WERI-Rb-1 (cell line): ENCODE measurements at regions not wholly inside any gene's neighbourhood (a gene's known extent, or its start where the extent isn't known, plus 50 kb on each side); places are given as distances from the start of the nearest gene placed in this dataset.

Experiments used
- DNase-seq: peaks from one replicate; pipeline ENCODE4 v3.0.0-alpha.2; 2020
- H3K27ac ChIP-seq: fragments of 250-450 bp; sonication (Bioruptor Pico); 2 replicates; pipeline ENCODE4 v1.5.1; 2020; ENCODE audit warnings: mild to moderate bottlenecking, moderate library complexity
- H3K27me3 ChIP-seq: fragments of 250-450 bp; sonication (Bioruptor Pico); 2 replicates; pipeline ENCODE4 v1.5.1; 2021; ENCODE audit warnings: mild to moderate bottlenecking, low read depth, moderate library complexity; ENCODE audit not compliant: insufficient read depth, severe bottlenecking
- H3K36me3 ChIP-seq: fragments of 250-450 bp; sonication (Bioruptor Pico); 2 replicates; pipeline ENCODE4 v1.5.1; 2020; ENCODE audit warnings: mild to moderate bottlenecking, moderate library complexity
- H3K4me3 ChIP-seq: 2 replicates; pipeline ENCODE4 v1.5.1; 2011; ENCODE audit warnings: low read depth, mild to moderate bottlenecking, control low read depth, low read length
- H3K9me3 ChIP-seq: fragments of 250-450 bp; sonication (Bioruptor Pico); 2 replicates; pipeline ENCODE4 v1.5.1; 2021; ENCODE audit warnings: mild to moderate bottlenecking, moderate library complexity; ENCODE audit not compliant: severe bottlenecking
- CTCF ChIP-seq: IDR thresholded peaks from 2 replicates; pipeline ENCODE4 v1.5.1; 2011; ENCODE audit warnings: low read depth, mild to moderate bottlenecking, control low read depth, inconsistent platforms, low read length

- DNase-seq = no peak
- Histone ChIP-seq H3K27ac (no peak overlapping the region), H3K27me3 (no peaks in the 10 kb centered on the region), H3K9me3 (no peaks in the 10 kb centered on the region), H3K4me3 (no peak overlapping the region), H3K36me3 (no peaks in the 10 kb centered on the region)
- TF ChIP-seq CTCF = no peak
Measured at GRCh38 chr5:85671223-85671970, 946.3 kb upstream of the COX7C start.

GRCh38 chr5:85681871-85682270, 935.9 kb upstream of the COX7C start:
- Histone ChIP-seq H3K9me3 (no peaks in the 10 kb centered on the region), H3K27me3 (no peaks in the 10 kb centered on the region), H3K4me3 (no peak overlapping the region), H3K27ac (no peak overlapping the region), H3K36me3 (no peaks in the 10 kb centered on the region)
- no peak for TF ChIP-seq CTCF
- DNase-seq = no peak

- Histone ChIP-seq H3K27me3 (no peaks in the 10 kb centered on the region), H3K27ac (no peak overlapping the region), H3K4me3 (no peak overlapping the region), H3K36me3 (no peaks in the 10 kb centered on the region), H3K9me3 (no peaks in the 10 kb centered on the region)
- TF ChIP-seq CTCF = no peak
- no peak for DNase-seq
Measured at GRCh38 chr5:85684351-85684750, 933.4 kb upstream of the COX7C start.

- H3K36me3 ChIP-seq = no peaks in the 10 kb centered on the region
- no peak for DNase-seq
- no peak overlapping the region for H3K27ac ChIP-seq
- TF ChIP-seq CTCF = no peak
- H3K27me3 ChIP-seq = no peaks in the 10 kb centered on the region
- no peak overlapping the region for H3K4me3 ChIP-seq
- H3K9me3 ChIP-seq = no peaks in the 10 kb centered on the region
Measured at GRCh38 chr5:85703296-85703695, 914.4 kb upstream of the COX7C start.

GRCh38 chr5:85709728-85710127, 908.0 kb upstream of the COX7C start:
- H3K27me3 ChIP-seq = no peaks in the 10 kb centered on the region
- no peaks in the 10 kb centered on the region for H3K9me3 ChIP-seq
- H3K27ac ChIP-seq = no peak overlapping the region
- no peak overlapping the region for H3K4me3 ChIP-seq
- TF ChIP-seq CTCF = no peak
- H3K36me3 ChIP-seq = no peaks in the 10 kb centered on the region
- DNase-seq = no peak
